Pancreas (tissue), 10 donors: ENCODE measurements at regions not wholly inside any gene's neighbourhood (a gene's known extent, or its start where the extent isn't known, plus 50 kb on each side); places are given as distances from the start of the nearest gene placed in this dataset.
A peak's percentile ranks its signal among the peaks of the same experiment; 100 is the strongest.

Experiments used
- ATAC-seq, 4 donors: fragments of 200-7000 bp; cut with Tn5 transposase; one replicate each; pipeline versions ENCODE4 v1.8.0 to v1.9.1; 2020; ENCODE audit warnings: mild to moderate bottlenecking in 4 of 4, moderate library complexity in 4 of 4
- DNase-seq, 6 donors: peaks; one replicate each; pipeline ENCODE4 v3.0.0-alpha.2; 2020
- FAIRE-seq: peaks from 2 replicates; lab custom pipeline; 2012; peaks lifted over from hg19 to GRCh38; lab: Jason Lieb, UNC
- H3K27ac ChIP-seq, 4 donors: fragments of 200-600 bp; sonication (generic); 1 replicate in 3 of 4; 2 replicates in 1 of 4; pipeline versions ENCODE4 v1.5.0 to v1.8.0; 2020
- H3K27me3 ChIP-seq, 4 donors: fragments of 200-600 bp; one replicate each; pipeline ENCODE4 v1.8.0; 2021
- H3K36me3 ChIP-seq, 3 donors: fragments of 200-600 bp; sonication (generic) in 1 of 3; one replicate each; pipeline versions ENCODE4 v1.5.0 to v1.8.0; 2020 to 2021
- H3K4me1 ChIP-seq, 3 donors: fragments of 200-600 bp; one replicate each; pipeline ENCODE4 v1.8.0; 2021
- H3K4me3 ChIP-seq, 4 donors: fragments of 200-600 bp; sonication (generic) in 2 of 4; one replicate each; pipeline versions ENCODE4 v1.5.0 to v1.8.0; 2020 to 2021
- H3K9me3 ChIP-seq, 4 donors: fragments of 200-600 bp; one replicate each; pipeline ENCODE4 v1.8.0; 2021
- CTCF ChIP-seq, 4 donors: fragments of 200-600 bp; sonication (generic) in 3 of 4; IDR thresholded peaks; one replicate each; pipeline versions ENCODE4 v1.5.0 to v1.8.0; 2021; ENCODE audit warnings: antibody characterized with exemption in 4 of 4
- WGBS, 2 donors: extraction: QIAGEN DNeasy Blood & Tissue Kit; methylation state at CpG; one replicate each; pipeline ENCODE4 v1.1.7; 2013; 5-methylcytosine and 5-hydroxymethylcytosine counted together
- intact Hi-C, 3 donors: fragments of 100-400 bp; cut with DNase I; formaldehyde crosslinking; loops; one replicate each; pipeline versions ENCODE4 v1.11.1 to v1.14.2; 2022
- donor health status: healthy with polysubstance abuse.
- donor health status: DM: no; HTN: no; CAD: no; lungs with moderate emphysema.
- donor health status: DM: no; HTN: no; CAD: no.
- donor health status: control.
- donor health status: control.
- donor health status: Bipolar disorder and iron deficiency.
- donor health status: DM: yes; HTN: yes; CAD: no.
- donor health status: DM: no; HTN: no; CAD: no.
- donor health status: DM: no; HTN: no; CAD: no.
- donor health status: DM: yes; HTN: yes; CAD: no.

- WGBS, 2 donors = 78 to 82% methylated on average over 6 of the region's 6 CpGs
- ATAC-seq = no peak
- no peak for DNase-seq
- FAIRE-seq = no peak
- Histone ChIP-seq H3K4me3 (no peak overlapping the region), H3K4me1 (peaks cover 0 to 7% (median 0%) of the 10 kb centered on the region in 3 donors), H3K27ac (no peak overlapping the region), H3K27me3 (no peaks in the 10 kb centered on the region), H3K36me3 (no peaks in the 10 kb centered on the region), H3K9me3 (no peaks in the 10 kb centered on the region)
- TF ChIP-seq CTCF (IDR thresholded peaks at IDR 0.05) = no peak
- intact Hi-C loops = loop anchor here in 1 of 3 donors (10.0 kb wide), 1 partner anchor 115 kb away; no protein-coding TSS in a partner anchor
Measured at GRCh38 chr7:101690061-101690460, 61.0 kb upstream of the MYL10 start.

GRCh38 chr7:101691822-101692384, 62.8 kb upstream of the MYL10 start:
- Histone ChIP-seq H3K36me3 (no peaks in the 10 kb centered on the region), H3K9me3 (no peaks in the 10 kb centered on the region), H3K4me3 (no peak overlapping the region), H3K27ac (peak overlapping the region in 2 of 4 donors; percentile 33 to 58), H3K27me3 (no peaks in the 10 kb centered on the region), H3K4me1 (peaks cover 0 to 7% (median 0%) of the 10 kb centered on the region in 3 donors)
- DNase-seq = peak in 2 of 6 donors; percentile 17 to 34
- ATAC-seq = peak in 3 of 4 donors; percentile 56 to 63 (median 58)
- intact Hi-C loops = loop anchor here in 1 of 3 donors (10.0 kb wide), 1 partner anchor 113 kb away; no protein-coding TSS in a partner anchor
- FAIRE-seq = no peak
- WGBS, 2 donors = 35 to 37% methylated on average over 12 of the region's 12 CpGs
- TF ChIP-seq CTCF (IDR thresholded peaks at IDR 0.05) = no peak

- H3K36me3 ChIP-seq = no peaks in the 10 kb centered on the region
- no peak overlapping the region for H3K27ac ChIP-seq
- no peak overlapping the region for H3K4me3 ChIP-seq
- intact Hi-C loops = loop anchor here in 1 of 3 donors (10.0 kb wide), 1 partner anchor 111 kb away; no protein-coding TSS in a partner anchor
- TF ChIP-seq CTCF (IDR thresholded peaks at IDR 0.05) = no peak
- WGBS, 2 donors = 77 to 84% methylated on average over 14 of the region's 14 CpGs
- H3K9me3 ChIP-seq = no peaks in the 10 kb centered on the region
- no peaks in the 10 kb centered on the region for H3K27me3 ChIP-seq
- no peak for FAIRE-seq
- peaks cover 0 to under 1% (median 0%) of the 10 kb centered on the region in 3 donors for H3K4me1 ChIP-seq
- ATAC-seq = no peak
- DNase-seq = no peak
Measured at GRCh38 chr7:101693498-101694091, 64.5 kb upstream of the MYL10 start.

GRCh38 chr7:101698964-101699363, 69.9 kb upstream of the MYL10 start:
- DNase-seq = no peak
- no peaks in the 10 kb centered on the region for H3K9me3 ChIP-seq
- no peak overlapping the region for H3K27ac ChIP-seq
- no peak for ATAC-seq
- no peaks in the 10 kb centered on the region for H3K36me3 ChIP-seq
- intact Hi-C loops = loop anchor here in 1 of 3 donors (10.0 kb wide), 1 partner anchor 106 kb away; no protein-coding TSS in a partner anchor
- WGBS, 2 donors = 73 to 78% methylated on average over 10 to 11 of the region's 11 CpGs
- H3K4me1 ChIP-seq = no peaks in the 10 kb centered on the region
- FAIRE-seq = no peak
- H3K4me3 ChIP-seq = no peak overlapping the region
- H3K27me3 ChIP-seq = no peaks in the 10 kb centered on the region
- TF ChIP-seq CTCF (IDR thresholded peaks at IDR 0.05) = no peak

- WGBS, 2 donors = 62 to 77% methylated on average over 3 of the region's 3 CpGs
- FAIRE-seq (no peak), ATAC-seq (no peak), DNase-seq (no peak)
- Histone ChIP-seq H3K9me3 (no peaks in the 10 kb centered on the region), H3K36me3 (no peaks in the 10 kb centered on the region), H3K27ac (no peak overlapping the region), H3K4me1 (no peaks in the 10 kb centered on the region), H3K27me3 (no peaks in the 10 kb centered on the region), H3K4me3 (no peak overlapping the region)
- intact Hi-C loops = loop anchor here in 1 of 3 donors (10.0 kb wide), 1 partner anchor 105 kb away; no protein-coding TSS in a partner anchor
- no peak for TF ChIP-seq CTCF (IDR thresholded peaks at IDR 0.05)
Measured at GRCh38 chr7:101699399-101699798, 70.3 kb upstream of the MYL10 start.
